Inflammatory macrophage (primary cell): ENCODE measurements at regions not wholly inside any gene's neighbourhood (a gene's known extent, or its start where the extent isn't known, plus 50 kb on each side); places are given as distances from the start of the nearest gene placed in this dataset.

Experiments
- DNase-seq, 2 donors: peaks; one replicate each; pipeline ENCODE4 v3.0.0-alpha.2; 2020 to 2022

GRCh38 chr4:19992471-19993093 lies 259.1 kb upstream of the SLIT2 start:
- peak in 1 of 2 donors; percentile 35 for DNase-seq

DNA sequence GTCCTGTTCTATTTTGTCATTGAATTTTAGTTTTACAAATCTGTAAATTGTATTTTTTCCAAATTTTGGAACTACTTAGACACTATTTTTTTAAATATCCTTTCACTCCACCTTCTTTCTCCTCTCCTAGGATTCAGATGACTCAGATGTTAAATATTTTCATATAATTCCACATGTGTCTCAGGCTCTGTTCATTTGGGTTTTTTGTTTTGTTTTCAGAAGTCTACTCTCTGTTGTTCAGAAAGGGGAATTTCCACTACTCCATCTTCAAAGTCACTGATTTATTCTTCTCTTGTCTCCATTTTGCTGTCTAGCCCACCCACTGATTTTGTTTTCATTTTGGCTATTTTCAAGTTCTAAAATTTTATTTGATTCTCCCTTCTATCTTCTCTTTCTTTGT lies 264.0 kb upstream of the SLIT2 start:
- DNase-seq: no peak

- DNase-seq: no peak
These were observed 268.6 kb upstream of the SLIT2 start for GRCh38 chr4:19983072-19983471.

DNA sequence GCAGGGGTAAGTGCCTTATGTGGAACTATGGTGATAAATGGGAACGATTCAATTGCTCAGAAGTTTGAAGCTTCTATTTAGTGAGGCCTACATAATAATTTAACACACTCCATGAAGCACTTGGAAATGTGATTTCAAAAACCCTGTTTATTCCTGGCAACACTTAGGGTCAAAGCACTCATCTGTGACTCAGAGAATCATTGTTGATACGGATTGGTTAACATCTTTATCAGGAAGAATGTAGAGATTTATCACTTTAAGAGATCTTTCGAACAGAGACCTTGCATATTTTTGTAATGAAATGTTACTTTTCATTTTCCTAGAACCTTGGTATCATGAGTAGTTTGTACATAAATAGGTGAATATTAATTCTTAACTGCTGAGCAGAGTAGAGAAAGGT lies 269.1 kb upstream of the SLIT2 start:
- no peak for DNase-seq

DNA sequence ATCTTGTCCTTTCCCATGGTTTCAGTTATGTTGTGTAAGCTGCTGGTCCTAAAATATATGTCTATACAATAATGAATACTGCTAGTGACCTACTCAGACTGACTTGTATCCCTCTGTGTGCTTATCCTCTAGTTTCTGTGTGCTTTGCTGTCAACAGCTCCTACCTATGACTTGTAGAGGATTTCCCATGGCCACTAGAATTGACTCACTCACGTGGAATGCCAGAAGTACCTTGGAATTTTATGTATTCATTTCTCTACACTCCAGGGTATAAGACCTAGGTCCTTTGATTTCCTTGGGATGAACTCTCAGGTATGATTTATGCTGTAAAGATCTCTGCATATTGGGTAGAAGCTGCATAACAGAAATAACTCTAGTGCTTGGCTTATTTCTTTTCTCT lies 279.9 kb upstream of the SLIT2 start:
- no peak for DNase-seq

DNA sequence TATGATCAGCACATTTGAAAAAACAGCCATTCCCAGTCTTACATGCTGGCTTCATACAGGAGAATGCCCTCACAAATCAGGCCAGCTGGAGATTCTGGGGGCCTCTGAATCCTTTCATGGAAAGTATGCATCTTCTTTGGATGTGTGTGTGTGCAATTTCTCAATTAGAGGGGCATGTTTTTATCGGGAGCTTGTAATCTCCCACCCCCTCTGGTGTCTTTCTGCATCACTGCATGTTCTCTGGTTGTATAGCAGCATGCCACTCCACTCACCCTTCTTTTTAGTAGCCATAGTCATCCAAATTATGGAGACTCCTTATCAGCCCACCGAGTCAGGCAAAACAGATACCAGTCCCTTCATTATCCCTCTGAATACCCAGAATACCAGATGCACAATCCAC lies 282.2 kb upstream of the SLIT2 start:
- no peak for DNase-seq

DNA sequence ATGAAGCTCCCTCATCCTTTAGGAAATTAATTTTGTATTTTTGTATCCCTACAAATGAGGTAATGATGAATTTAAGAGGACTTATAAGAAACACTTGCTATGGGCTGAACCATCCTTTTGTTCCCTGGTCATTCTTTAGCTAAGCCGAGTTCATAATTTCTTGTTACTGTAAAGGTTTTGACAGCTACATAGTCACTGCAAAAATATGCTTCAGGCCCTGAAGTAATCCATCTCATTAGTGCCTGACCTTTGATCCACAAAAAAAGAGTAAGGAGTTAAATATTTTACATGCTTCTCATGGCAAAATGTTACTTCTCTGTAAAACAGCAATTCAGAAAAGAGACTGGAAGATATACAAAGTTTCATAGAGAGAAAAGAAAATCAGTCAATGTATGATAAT lies 290.6 kb upstream of the SLIT2 start:
- no peak for DNase-seq

GRCh38 chr4:19958848-19959247 lies 292.9 kb upstream of the SLIT2 start:
- no peak for DNase-seq

DNA sequence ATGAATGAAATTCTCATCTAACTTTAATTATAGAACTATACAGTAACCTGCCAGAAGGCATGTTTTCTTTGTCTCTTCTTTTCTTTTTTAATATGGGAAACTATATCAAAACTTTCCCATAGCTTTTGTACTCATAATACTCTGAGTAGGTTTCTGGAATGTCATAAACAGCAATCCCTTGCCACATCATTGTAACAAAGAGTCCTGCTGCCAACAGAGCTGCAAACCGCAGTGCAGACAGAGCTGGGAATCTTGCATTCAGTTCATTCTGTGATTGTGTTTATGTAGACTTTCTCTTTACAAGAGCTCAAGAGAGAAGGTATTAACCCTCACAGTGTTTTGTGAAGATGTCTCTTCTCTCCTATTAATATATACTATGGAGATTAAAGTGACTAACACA lies 304.4 kb upstream of the SLIT2 start:
- DNase-seq: no peak

DNA sequence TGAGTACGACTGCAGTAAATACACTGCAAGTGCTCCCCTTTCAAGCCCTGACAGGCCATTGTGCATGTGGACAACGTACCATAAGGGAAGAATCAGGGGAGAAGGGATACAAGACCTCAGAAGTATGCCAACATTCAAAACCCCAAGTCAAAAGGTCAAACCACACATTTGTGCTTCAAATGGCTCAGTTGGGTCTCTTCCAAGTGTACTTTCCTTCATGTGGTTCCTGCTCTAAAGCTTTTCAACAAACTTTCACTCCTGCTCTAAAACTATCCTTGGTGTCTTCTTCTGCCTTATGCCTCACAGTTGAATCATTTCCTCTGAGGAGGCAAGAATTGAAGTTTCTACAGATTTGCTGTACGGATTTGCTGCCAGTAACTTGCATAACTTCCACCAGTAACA lies 305.7 kb upstream of the SLIT2 start:
- no peak for DNase-seq

GRCh38 chr4:19945501-19945900 lies 306.2 kb upstream of the SLIT2 start:
- no peak for DNase-seq

GRCh38 chr4:19944806-19945205 lies 306.9 kb upstream of the SLIT2 start:
- no peak for DNase-seq

DNA sequence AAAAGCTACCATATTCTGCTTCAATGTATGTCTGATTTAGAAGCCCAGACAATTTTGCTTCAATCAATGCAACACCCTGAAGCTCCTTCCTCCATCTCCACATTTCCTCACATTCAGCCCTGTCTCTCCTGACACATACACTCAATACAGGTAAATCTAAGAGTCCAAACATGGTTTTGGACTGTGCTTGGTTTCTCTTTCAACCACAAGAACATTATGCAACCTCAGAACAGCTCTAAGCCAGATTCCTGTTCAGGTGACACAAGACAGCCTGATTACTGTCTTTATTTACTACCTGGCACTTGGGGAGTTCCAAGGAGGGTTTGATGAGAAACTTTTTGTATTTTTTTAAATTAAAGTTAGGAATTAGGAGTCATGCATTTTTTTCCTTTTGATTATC lies 307.5 kb upstream of the SLIT2 start:
- no peak for DNase-seq

DNA sequence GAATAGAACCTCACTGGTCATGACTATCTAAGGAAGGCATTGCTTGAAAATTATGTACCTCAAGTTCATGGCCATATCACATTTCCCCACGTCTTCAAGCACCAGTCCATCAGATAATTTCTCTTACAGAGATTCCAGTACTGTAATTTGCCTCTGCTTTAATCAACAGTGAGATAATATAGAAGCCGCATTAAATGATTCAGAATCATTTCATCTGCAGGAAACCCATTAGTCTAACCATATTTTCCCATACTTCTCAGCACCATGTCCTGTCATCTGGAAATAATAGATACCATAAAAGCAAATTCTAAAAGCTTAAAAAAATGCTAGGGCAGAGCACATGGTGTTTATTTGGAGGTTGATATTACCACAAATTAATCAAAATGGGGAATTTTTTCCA lies 310.3 kb upstream of the SLIT2 start:
- DNase-seq: no peak

- no peak for DNase-seq
These were observed 310.8 kb upstream of the SLIT2 start for GRCh38 chr4:19940861-19941260.

DNA sequence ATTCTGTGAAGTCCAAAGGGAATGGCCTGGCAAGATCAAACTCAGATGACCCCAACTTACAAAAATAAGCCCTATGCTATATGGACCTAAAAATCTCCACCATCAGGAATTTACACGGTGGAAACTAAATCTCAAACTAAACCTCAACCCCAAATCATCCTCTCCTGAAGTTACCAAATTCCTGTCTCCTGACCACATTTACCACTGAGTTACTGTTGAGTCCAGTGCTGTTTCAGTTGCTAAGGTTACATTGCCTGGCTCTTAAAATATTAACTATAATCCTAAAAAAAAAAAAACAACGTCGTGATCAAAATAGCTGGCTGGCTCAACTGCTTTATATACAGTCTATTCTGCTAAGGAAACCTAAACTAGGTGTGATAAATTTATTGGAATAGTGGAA lies 315.2 kb upstream of the SLIT2 start:
- no peak for DNase-seq

DNA sequence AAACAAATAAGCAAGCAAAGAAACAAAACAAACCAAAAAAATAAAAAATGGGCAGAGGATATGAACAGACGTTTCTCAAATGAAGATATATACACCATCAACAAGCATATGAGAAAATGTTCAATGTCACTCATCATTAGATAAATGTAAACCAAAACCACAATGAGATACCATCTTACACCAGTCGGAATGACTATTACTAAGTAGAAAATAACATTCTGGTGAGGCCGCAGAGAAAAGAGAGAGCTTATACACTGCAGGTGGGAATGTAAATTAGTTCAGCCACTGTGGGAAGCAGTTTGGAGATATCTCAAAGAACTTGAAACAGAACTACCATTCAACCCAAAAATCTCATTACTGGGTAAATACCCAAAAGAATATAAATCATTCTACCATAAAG lies 321.0 kb upstream of the SLIT2 start:
- DNase-seq: no peak

DNA sequence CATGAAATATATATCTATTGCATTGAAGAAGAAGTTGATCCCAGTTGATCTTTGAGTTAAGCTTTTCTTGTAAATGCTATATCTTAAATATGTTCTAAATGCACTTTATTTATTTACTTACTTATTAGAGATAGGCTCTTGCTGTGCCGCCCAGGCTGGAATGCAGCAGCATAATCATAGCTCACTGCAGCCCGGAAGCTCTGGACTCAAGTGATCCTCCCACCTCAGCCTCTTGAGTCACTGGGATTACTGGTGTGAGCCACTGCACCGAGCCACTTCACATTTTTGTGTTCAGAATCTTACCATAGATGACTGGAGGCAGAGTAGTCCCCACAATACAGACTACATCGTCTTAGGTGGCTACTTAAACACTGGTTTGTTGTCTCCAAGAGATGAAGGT lies 324.3 kb upstream of the SLIT2 start:
- DNase-seq: no peak

DNA sequence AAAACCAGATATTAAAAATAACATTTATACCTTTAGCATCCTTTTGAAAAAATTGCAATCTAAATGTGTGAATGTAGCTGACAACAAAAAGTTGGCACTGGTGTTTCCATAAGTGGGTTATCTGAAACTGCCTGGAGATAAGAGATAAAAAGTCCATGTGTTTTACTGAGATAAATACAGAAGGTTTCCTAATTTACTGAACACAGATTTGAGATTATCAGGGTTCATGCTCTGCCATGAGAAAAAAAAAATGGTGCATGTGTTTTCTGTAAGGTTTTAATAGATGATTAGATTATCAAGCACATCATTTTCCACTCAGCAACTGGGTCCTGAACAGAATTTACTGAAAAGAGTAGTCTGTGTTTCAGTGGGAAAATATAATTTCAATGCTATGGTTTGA lies 326.2 kb upstream of the SLIT2 start:
- no peak for DNase-seq

DNA sequence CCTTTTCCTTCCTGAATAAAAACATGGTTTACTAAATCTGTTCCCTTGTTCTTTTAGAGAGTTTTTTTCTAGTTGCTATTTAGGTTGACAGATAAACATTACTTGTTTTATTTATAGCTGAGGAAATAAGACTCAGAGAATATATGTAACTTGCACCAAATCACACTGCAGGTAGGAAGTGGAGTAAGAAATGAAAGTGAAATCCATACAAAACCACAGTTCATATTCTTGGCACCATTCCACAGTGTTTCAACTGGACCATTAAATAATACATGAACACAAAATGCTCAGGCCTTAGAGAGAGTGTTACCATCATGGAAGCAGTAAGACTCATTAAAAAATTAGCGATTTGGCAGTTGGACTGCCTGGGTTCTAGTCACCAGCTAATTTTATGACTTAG lies 326.9 kb upstream of the SLIT2 start:
- no peak for DNase-seq

DNA sequence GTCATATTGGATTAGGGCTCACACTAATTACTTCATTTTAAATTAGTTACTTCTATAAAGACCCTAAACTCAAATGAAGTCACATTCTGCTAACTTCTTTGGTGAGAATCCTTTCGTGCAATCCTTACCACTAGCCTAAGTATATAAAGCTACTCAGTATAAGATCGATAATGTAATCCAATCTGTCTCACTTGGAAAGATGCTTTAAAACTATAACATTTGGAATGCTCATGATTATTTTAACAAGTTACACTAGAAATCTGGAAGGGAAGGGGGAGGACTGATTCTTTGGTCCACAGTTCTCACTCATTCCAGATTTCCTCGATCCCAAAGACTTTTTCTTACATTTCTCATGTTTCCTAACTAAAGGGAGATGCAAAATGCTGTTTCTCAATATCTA lies 336.4 kb upstream of the SLIT2 start:
- no peak for DNase-seq

DNA sequence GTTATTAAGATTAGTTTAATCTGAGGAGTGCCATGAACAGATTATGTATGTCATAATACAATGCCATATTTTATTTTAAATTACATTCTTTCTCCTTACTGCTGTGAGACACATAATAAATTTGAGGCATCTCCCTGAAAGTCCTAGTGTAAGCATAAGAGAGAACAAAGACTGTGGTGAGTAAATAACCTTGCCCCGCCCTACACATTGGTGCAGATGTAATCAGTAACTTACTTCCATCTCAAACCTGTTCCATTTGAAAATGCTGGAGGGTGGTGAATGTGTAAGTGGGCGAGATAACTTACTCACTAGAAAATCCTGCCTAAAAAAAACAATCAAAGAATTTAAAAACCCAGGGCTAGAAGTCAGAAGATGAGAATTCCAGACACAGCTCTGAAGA lies 338.1 kb upstream of the SLIT2 start:
- no peak for DNase-seq

DNA sequence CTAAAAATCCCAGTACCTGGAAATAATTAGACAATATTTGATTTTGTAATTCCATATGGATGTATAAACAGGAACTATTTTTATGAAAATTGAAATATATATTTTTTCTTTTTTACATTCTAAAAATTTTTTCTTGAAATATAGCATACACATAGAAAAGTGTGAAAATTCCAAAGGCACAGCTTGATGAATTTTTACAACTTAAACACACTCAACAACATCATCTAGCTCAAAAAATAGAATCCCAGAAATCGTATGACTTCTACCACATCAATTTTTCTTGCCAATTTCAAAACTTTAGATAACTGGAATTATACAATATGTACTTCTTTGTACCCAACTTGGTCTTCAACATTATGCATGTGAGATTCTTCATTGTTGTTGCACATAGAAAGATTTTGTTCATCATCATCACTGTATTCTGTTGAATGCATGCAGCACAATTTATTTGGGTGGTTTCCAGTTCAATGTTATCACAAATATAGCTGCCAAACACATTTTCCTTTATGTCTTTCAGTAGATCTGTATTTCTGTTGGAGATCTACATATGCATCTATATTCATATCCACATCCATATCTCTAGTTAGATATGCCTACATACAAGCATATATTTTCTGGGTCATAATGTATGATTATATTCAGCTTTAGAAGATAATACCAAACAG lies 340.7 kb upstream of the SLIT2 start:
- no peak for DNase-seq

DNA sequence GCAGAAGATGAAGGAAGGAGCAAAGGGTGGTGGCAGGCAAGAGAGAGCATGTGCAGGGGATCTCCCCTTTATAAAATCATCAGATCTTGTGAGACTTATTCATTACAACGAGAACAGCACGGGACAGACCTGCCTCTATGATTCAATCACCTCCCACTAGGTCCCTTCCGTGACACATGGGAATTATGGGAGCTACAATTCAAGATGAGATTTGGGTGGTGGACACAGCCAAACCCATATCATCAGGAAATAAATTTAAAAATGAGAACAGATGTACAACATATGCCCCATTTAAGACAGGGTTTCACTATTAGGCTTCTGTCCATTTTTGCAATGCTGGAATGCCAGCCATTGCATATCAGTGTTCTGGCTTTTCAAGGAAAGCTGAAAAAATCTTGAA lies 346.7 kb upstream of the SLIT2 start:
- DNase-seq: no peak

DNA sequence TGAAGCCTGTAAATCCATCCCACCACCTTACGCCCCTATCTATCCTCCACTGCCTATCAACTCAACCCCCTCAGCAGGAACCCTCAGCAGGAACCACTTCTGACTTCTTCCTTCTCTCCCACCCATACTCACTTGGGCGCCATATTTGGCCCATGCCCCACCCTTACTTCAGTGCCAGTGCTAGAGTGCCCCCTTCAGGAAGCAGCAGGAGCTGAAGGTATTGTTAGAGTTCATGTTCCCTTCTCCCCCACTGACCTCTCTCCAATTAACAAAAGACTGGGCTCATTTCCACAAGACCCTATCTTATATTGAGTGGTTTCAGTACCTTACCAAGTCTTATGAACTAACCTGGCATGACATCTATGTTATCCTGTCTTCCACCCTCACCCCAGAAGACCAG lies 363.1 kb upstream of the SLIT2 start:
- no peak for DNase-seq
